CD1c-positive myeloid dendritic cell (primary cell): ENCODE measurements at regions not wholly inside any gene's neighbourhood (a gene's known extent, or its start where the extent isn't known, plus 50 kb on each side); places are given as distances from the start of the nearest gene placed in this dataset.

Experiments
- DNase-seq: peaks from one replicate; pipeline ENCODE4 v3.0.0-alpha.2; 2016; ENCODE audit errors: extremely low spot score

- DNase-seq: no peak
Observed at GRCh38 chr5:61737301-61737963, 405.4 kb downstream of the ZSWIM6 start.

DNA sequence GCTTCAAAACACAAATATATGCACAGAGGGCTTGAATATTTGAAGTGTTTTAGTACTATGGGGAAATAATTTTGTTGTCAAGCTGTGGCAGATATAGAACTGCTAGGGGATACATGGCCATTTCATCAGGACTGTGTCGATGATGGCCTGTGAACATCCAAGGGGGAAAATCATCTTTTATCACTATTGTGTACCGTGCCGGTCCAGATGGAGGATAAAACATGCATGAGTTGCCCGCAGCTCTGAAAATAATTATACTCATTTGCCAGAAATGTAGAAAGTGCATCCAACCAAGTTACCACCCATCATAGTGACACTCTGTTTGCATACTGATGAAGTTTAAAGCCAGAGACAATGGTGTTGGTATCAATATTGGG is 405.9 kb downstream of the ZSWIM6 start:
- DNase-seq: no peak

- no peak for DNase-seq
Observed at GRCh38 chr5:61738446-61738845, 406.4 kb downstream of the ZSWIM6 start.

DNA sequence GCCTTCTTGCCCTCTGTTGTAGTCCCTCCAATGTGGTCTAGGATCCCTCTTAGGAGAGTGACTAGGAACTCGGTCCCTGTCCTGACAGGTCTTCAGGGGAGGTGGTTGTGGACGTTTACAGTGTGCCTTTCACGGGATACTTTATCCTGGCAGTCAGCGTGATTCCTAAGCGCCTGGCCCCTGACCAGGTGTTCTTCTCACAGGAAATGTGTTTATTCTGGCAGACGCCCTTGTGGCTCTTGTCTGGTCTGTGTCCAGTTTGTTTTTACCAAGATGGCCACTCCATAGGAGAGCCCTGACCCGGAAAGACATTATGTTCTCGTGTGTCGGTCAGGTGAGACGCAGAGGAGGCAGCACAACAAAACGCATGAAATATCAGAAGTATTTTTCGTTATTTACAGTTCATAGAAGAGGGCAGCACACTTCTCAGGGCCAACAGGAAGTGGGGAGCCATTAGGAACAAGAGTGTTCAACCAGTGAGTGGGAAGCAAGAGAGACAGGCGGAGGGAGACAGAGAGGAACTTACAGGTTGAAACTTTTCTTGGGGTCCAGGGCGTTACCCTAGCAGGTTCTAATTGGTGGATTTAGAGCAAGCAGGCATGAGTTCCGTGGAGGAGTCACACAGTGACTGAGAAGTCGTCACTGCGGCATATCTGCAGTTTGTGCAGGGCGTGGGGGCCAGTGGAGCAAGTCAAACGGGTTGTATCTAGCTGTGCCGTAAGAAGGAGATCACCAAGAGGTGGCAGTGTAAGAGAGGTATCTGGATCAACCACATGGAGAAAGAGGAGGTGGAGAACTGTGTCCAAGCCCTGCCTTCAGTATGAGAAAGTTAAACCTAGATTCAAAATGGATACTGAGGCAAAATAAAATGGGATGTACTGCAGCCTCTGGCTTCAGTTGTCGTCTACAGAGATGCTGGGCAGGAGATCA is 412.9 kb downstream of the ZSWIM6 start:
- no peak for DNase-seq

GRCh38 chr5:61746831-61747575 is 414.9 kb downstream of the ZSWIM6 start:
- no peak for DNase-seq

- no peak for DNase-seq
Observed at GRCh38 chr5:61748121-61748520, 416.1 kb downstream of the ZSWIM6 start.

- DNase-seq: no peak
Observed at GRCh38 chr5:61748651-61749050, 416.6 kb downstream of the ZSWIM6 start.

- DNase-seq: no peak
Observed at GRCh38 chr5:61752588-61752987, 420.5 kb downstream of the ZSWIM6 start.

- DNase-seq: no peak
Observed at GRCh38 chr5:61754792-61755191, 422.7 kb downstream of the ZSWIM6 start.

DNA sequence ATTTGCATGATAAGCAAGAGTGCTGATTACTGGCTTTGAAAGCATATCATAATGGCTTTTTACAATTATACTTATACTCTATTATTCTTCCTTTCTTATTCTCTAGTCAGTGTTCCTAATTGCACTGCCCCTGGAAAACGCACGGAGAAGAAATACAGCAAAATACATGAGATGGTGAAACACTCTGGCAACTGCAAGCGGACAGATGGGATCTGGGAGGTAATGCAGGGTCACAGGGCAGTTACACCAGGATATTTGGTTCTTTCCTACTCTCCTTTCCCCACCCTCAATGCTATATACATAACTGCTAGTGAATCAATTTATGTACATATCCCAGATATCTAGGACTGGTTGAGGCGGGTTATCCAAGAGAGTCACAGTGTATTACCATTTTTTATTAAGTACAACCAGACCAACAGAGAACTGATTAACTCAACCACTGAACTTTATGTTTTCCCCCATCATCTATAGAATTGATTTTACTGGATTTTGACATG is 423.7 kb downstream of the ZSWIM6 start:
- DNase-seq: no peak

DNA sequence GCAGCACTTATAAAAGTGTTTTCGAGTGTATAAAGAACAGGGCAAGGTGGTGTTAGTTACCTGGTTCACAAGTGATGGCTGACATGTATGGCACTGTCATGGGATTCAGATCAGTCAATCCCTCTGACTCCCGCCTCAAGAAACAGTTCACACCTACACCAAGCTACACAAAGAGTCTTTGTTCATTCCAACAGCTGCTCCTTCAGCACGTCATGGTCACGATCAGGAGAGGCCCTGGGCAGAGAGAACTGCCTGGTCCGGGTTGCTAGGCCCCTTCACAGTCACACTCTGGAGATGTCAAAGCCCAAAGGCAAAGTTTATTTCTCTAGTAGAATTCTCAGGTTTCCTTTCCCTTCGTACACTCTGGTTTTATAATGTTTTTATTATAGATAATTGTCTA is 426.7 kb downstream of the ZSWIM6 start:
- DNase-seq: no peak

- no peak for DNase-seq
Observed at GRCh38 chr5:61765471-61765870, 433.4 kb downstream of the ZSWIM6 start.

- no peak for DNase-seq
Observed at GRCh38 chr5:61766141-61766540, 434.1 kb downstream of the ZSWIM6 start.

GRCh38 chr5:61767231-61768080 is 435.4 kb downstream of the ZSWIM6 start:
- DNase-seq: no peak

DNA sequence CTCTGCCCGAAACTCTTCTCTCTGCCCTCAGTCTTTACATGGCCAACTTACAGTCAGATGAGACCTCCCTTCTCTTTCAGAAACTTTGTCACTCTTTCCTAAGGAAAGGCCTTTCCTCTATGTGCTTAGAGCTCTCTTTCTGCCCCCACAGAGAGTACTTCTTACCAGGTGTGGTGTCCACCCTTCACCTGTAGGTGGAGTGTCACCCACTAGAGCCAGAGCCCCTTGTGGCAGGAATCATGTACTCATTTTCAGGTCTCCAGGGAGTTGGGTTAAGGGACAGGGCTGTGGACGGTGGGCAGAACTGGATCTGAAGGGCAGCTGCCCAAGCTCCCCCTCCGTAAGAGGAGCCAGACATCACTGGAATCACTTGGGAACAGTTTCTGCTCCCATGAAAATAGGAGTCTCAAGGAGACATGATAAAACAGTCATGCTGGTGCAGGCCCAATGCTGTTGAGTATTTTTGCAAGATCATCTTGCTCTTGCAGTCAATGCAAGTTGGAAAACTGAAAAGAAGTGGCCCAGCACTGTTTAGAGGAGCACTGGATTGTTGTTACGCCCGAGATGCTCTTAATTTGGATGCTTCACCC is 436.7 kb downstream of the ZSWIM6 start:
- no peak for DNase-seq

DNA sequence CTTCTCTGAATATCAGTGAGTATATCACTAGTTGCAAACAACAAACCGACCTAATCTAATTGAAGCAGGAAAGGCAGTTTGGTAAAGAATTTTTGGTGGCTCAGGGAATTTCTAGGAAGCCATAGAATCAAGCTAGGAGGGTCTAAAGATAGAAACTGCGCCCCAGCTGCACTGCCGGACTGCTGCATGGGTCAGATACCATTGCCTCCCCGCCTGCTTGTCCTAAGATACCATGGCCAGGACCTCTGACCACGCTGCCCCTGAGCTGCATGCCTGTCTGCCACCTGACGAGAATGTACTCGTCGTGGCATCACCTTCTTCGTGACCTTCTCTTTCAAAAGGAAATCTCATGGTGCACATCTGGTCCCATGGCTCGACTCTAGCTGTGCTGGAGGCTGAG is 439.0 kb downstream of the ZSWIM6 start:
- no peak for DNase-seq

DNA sequence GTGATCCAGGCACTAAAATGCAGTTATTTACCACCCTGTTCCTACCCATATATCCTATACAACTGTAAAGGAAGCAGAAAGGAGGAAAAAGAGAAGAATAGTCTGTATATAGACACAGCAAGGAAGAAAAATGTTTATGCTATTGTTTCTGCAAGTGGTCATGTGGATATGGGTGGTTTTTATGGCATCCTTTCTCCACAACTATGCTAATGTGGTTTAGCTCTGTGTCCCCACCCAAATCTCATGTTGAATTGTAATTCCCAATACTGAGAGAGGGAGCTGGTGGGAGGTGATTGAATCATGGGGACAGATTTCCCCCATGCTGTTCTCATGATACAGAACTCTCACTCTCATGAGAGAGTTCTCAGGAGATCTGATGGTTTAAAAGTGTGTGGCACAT is 439.8 kb downstream of the ZSWIM6 start:
- DNase-seq: no peak

GRCh38 chr5:61775901-61776300 is 443.8 kb downstream of the ZSWIM6 start:
- no peak for DNase-seq

DNA sequence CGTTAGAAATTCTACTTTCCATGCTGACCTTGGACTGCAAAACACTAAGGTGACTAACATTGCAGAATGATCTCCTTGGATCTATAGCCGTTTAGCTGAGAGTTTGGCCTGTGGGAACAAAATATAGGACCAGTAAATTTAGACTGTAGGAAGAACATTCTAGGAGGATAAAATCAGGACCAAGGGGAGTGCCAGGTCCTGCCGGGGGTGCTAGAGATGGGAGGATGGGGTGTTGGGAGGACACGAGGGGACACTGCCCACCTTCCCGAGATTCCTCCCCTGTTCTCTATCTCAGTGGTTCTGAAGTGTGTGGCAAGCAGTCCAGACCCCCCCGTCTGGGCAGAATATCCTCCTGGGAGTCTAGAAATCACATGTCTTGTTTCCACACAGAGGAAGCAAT is 445.2 kb downstream of the ZSWIM6 start:
- DNase-seq: no peak

DNA sequence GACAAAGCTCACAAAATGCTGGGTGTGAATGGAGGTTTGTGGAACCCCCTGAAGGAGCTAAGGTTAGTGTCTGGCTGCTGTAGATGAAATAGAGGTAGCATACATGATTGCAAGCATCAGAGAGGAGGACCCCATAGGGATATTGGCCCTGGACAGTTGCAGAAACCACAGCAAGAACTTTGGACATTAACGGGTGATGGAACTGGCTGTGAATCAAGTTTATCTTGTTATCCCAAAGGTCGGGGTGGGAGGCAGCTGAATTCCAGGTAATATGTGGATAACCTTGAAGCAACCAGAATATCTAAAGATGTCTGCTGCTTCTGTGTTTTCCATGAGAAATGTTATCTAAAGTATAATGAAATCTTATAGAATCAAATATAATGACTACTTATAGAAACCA is 447.7 kb downstream of the ZSWIM6 start:
- no peak for DNase-seq

GRCh38 chr5:61783481-61783880 is 451.4 kb downstream of the ZSWIM6 start:
- DNase-seq: no peak
